GM19099 (cell line): ENCODE measurements at regions not wholly inside any gene's neighbourhood (a gene's known extent, or its start where the extent isn't known, plus 50 kb on each side); places are given as distances from the start of the nearest gene placed in this dataset.

Experiments used
- POLR2A ChIP-seq: IDR thresholded peaks from 3 replicates; pipeline ENCODE4 v1.6.1; 2011; ENCODE audit warnings: low read depth; ENCODE audit not compliant: insufficient read length; ENCODE audit errors: extremely low read depth

GRCh38 chr12:131454418-131455217, 256.3 kb upstream of the SFSWAP start:
- no peak for TF ChIP-seq POLR2A

- no peak for TF ChIP-seq POLR2A
These were observed 255.7 kb upstream of the SFSWAP start for GRCh38 chr12:131455218-131455506.

- no peak for TF ChIP-seq POLR2A
These were observed 255.2 kb upstream of the SFSWAP start for GRCh38 chr12:131455581-131456110.

GRCh38 chr12:131456301-131457027, 254.4 kb upstream of the SFSWAP start:
- TF ChIP-seq POLR2A, result no peak

GRCh38 chr12:131457028-131457310, 253.9 kb upstream of the SFSWAP start:
- TF ChIP-seq POLR2A, result no peak

- TF ChIP-seq POLR2A, result no peak
These were observed 253.4 kb upstream of the SFSWAP start for GRCh38 chr12:131457331-131458047.

- no peak for TF ChIP-seq POLR2A
These were observed 252.9 kb upstream of the SFSWAP start for GRCh38 chr12:131458048-131458374.

GRCh38 chr12:131458931-131459772, 251.7 kb upstream of the SFSWAP start:
- no peak for TF ChIP-seq POLR2A

- no peak for TF ChIP-seq POLR2A
These were observed 251.0 kb upstream of the SFSWAP start for GRCh38 chr12:131459773-131460365.

- no peak for TF ChIP-seq POLR2A
These were observed 250.4 kb upstream of the SFSWAP start for GRCh38 chr12:131460520-131460919.

GRCh38 chr12:131461096-131461495, 249.8 kb upstream of the SFSWAP start:
- TF ChIP-seq POLR2A, result no peak

GRCh38 chr12:131463174-131463573, 247.7 kb upstream of the SFSWAP start:
- TF ChIP-seq POLR2A, result no peak

- TF ChIP-seq POLR2A, result no peak
These were observed 246.8 kb upstream of the SFSWAP start for GRCh38 chr12:131464081-131464480.

GRCh38 chr12:131466306-131466705, 244.6 kb upstream of the SFSWAP start:
- TF ChIP-seq POLR2A, result no peak

- no peak for TF ChIP-seq POLR2A
These were observed 244.0 kb upstream of the SFSWAP start for GRCh38 chr12:131466932-131467331.
